CD14-positive monocyte (primary cell): ENCODE measurements at regions not wholly inside any gene's neighbourhood (a gene's known extent, or its start where the extent isn't known, plus 50 kb on each side); places are given as distances from the start of the nearest gene placed in this dataset.

ENCODE experiments used
- DNase-seq, 3 donors: peaks; one replicate each; pipeline ENCODE4 v3.0.0-alpha.2; 2011 to 2022
- H2AFZ ChIP-seq: 2 replicates; pipeline ENCODE4 v1.6.0; 2012; ENCODE audit warnings: mild to moderate bottlenecking, low read depth, low read length, inconsistent platforms; ENCODE audit not compliant: insufficient read depth, poor library complexity, severe bottlenecking
- H3K27ac ChIP-seq, 2 donors: 1 replicate in 1 of 2; 2 replicates in 1 of 2; pipeline ENCODE4 v1.5.1; 2012 to 2013; ENCODE audit warnings: low read length in 2 of 2, control low read depth in 1 of 2, inconsistent platforms in 1 of 2, low read depth in 1 of 2, mild to moderate bottlenecking in 1 of 2
- H3K27me3 ChIP-seq, 2 donors: one replicate each; pipeline versions ENCODE4 v1.6.0 to v1.6.1; 2011 to 2013; ENCODE audit warnings: low read length in 2 of 2; ENCODE audit not compliant: control insufficient read depth in 2 of 2, insufficient read depth in 2 of 2
- H3K36me3 ChIP-seq, 2 donors: replicated peaks in 1 of 2; 1 replicate in 1 of 2; 2 replicates in 1 of 2; pipeline versions ENCODE4 v1.5.1 to v1.6.1; 2012 to 2013; ENCODE audit warnings: low read length in 2 of 2, control low read depth in 1 of 2, inconsistent platforms in 1 of 2, mild to moderate bottlenecking in 1 of 2; ENCODE audit not compliant: insufficient read depth in 2 of 2, control insufficient read depth in 1 of 2
- H3K4me1 ChIP-seq, 2 donors: 1 replicate in 1 of 2; 2 replicates in 1 of 2; pipeline versions ENCODE4 v1.5.1 to v1.6.1; 2012 to 2013; ENCODE audit warnings: low read length in 2 of 2, control low read depth in 1 of 2, inconsistent platforms in 1 of 2, mild to moderate bottlenecking in 1 of 2, moderate library complexity in 1 of 2; ENCODE audit not compliant: insufficient read depth in 2 of 2, control insufficient read depth in 1 of 2
- H3K4me2 ChIP-seq: replicated peaks from 2 replicates; pipeline ENCODE3; 2012; ENCODE audit warnings: low read length, moderate library complexity, mild to moderate bottlenecking; ENCODE audit not compliant: poor library complexity, severe bottlenecking; ENCODE audit errors: extremely low read depth
- H3K4me3 ChIP-seq, 3 experiments: fragments of 200-600 bp in 1 of 3; sonication (generic) in 1 of 3; replicated peaks in 1 of 3; 1 replicate in 2 of 3; 2 replicates in 1 of 3; pipeline ENCODE4 v1.5.1; 2011 to 2013; ENCODE audit warnings: low read length in 3 of 3, mild to moderate bottlenecking in 3 of 3, control low read depth in 2 of 3, low read depth in 2 of 3, inconsistent platforms in 1 of 3, moderate library complexity in 1 of 3
- H3K79me2 ChIP-seq: 2 replicates; pipeline ENCODE4 v1.6.0; 2012; ENCODE audit warnings: mild to moderate bottlenecking, control low read depth, inconsistent platforms, low read length, moderate library complexity; ENCODE audit not compliant: insufficient read depth
- H3K9ac ChIP-seq: 2 replicates; pipeline ENCODE4 v1.6.0; 2017; ENCODE audit warnings: low read length, mild to moderate bottlenecking; ENCODE audit not compliant: insufficient read depth, poor library complexity, severe bottlenecking
- H3K9me3 ChIP-seq, 2 donors: replicated peaks in 1 of 2; 1 replicate in 1 of 2; 2 replicates in 1 of 2; pipeline versions ENCODE4 v1.5.1 to v1.6.1; 2012 to 2013; ENCODE audit warnings: low read length in 2 of 2, control low read depth in 1 of 2; ENCODE audit not compliant: control insufficient read depth in 1 of 2, insufficient read depth in 1 of 2
- H4K20me1 ChIP-seq: 2 replicates; pipeline ENCODE4 v1.6.0; 2012; ENCODE audit warnings: mild to moderate bottlenecking, low read length, control low read depth, moderate library complexity; ENCODE audit not compliant: insufficient read depth
- H3K27ac Mint-ChIP-seq, 7 donors: one replicate each; pipeline ENCODE4 v1.8.0; 2020; ENCODE audit warnings: mild to moderate bottlenecking in 7 of 7, mixed read lengths in 7 of 7, moderate library complexity in 6 of 7, inconsistent platforms in 2 of 7
- H3K27me3 Mint-ChIP-seq, 3 donors: one replicate each; pipeline ENCODE4 v1.8.0; 2021 to 2022; ENCODE audit warnings: low read depth in 3 of 3, mild to moderate bottlenecking in 3 of 3, mixed read lengths in 3 of 3, moderate library complexity in 3 of 3, inconsistent platforms in 1 of 3
- H3K36me3 Mint-ChIP-seq, 2 donors: one replicate each; pipeline ENCODE4 v1.8.0; 2020; ENCODE audit warnings: mixed read lengths in 2 of 2, inconsistent platforms in 1 of 2, mild to moderate bottlenecking in 1 of 2
- H3K4me1 Mint-ChIP-seq: one replicate; pipeline ENCODE4 v1.8.0; 2020; ENCODE audit warnings: mild to moderate bottlenecking, mixed read lengths
- H3K4me3 Mint-ChIP-seq, 2 donors: one replicate each; pipeline ENCODE4 v1.8.0; 2020; ENCODE audit warnings: mild to moderate bottlenecking in 2 of 2, mixed read lengths in 2 of 2, moderate library complexity in 1 of 2
- H3K9me3 Mint-ChIP-seq, 7 donors: one replicate each; pipeline ENCODE4 v1.8.0; 2020 to 2022; ENCODE audit warnings: mixed read lengths in 7 of 7, mild to moderate bottlenecking in 6 of 7, moderate library complexity in 6 of 7, inconsistent platforms in 2 of 7
- WGBS: methylation state at CpG from one replicate; pipeline ENCODE4 v1.1.5; 2013; ENCODE audit warnings: missing lambda C conversion rate; ENCODE audit not compliant: insufficient coverage; 5-methylcytosine and 5-hydroxymethylcytosine counted together
- intact Hi-C, 2 donors: fragments of 100-400 bp; cut with micrococcal nuclease; formaldehyde crosslinking; loops; one replicate each; pipeline versions ENCODE4 v1.15.0 to v1.15.1; 2023
- TF ChIP-seq, protein P1 (sequence below): fragments of 200-600 bp; IDR thresholded peaks from one replicate; pipeline ENCODE4 v1.8.0; 2022; ENCODE audit warnings: antibody characterized with exemption, mild to moderate bottlenecking

DNA sequence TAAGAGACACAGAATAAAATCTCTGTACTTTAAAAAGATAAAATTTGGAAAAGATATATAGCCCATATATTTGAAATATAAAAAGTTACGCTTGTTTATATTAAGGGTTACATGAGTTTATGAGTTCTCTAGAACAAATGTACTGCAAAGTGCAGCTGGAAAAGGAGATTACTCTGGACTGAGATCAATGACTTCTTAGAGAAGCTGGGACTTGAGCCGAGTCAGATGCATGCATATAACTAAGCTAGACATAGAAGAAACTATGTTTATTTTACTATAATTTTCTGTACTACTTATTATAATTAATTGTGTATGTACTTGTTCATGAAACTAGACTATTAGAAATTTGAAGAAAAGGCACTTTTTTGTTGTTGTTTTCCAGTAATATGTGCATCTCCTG lies 170.3 kb upstream of the NXPH2 start:
- Mint-ChIP-seq H3K27ac (no peak overlapping the region), H3K27me3 (peaks cover 0 to 1% (median 0%) of the 10 kb centered on the region in 3 donors), H3K36me3 (no peaks in the 10 kb centered on the region), H3K4me3 (no peak overlapping the region), H3K4me1 (no peaks in the 10 kb centered on the region), H3K9me3 (peaks cover 0 to 11% (median 0%) of the 10 kb centered on the region in 7 donors)
- no peak overlapping the region for H3K27ac ChIP-seq
- no peak for DNase-seq
- no peak overlapping the region for H2AFZ ChIP-seq
- peaks cover 3 to 5% of the 10 kb centered on the region in 2 donors for H3K9me3 ChIP-seq
- H3K4me3 ChIP-seq: no peak overlapping the region
- no peaks in the 10 kb centered on the region for H3K36me3 ChIP-seq
- no peak overlapping the region for H3K9ac ChIP-seq
- no peaks in the 10 kb centered on the region for H3K79me2 ChIP-seq
- H3K4me1 ChIP-seq: no peaks in the 10 kb centered on the region
- no peaks in the 10 kb centered on the region for H3K27me3 ChIP-seq
- TF ChIP-seq, protein P1, sequence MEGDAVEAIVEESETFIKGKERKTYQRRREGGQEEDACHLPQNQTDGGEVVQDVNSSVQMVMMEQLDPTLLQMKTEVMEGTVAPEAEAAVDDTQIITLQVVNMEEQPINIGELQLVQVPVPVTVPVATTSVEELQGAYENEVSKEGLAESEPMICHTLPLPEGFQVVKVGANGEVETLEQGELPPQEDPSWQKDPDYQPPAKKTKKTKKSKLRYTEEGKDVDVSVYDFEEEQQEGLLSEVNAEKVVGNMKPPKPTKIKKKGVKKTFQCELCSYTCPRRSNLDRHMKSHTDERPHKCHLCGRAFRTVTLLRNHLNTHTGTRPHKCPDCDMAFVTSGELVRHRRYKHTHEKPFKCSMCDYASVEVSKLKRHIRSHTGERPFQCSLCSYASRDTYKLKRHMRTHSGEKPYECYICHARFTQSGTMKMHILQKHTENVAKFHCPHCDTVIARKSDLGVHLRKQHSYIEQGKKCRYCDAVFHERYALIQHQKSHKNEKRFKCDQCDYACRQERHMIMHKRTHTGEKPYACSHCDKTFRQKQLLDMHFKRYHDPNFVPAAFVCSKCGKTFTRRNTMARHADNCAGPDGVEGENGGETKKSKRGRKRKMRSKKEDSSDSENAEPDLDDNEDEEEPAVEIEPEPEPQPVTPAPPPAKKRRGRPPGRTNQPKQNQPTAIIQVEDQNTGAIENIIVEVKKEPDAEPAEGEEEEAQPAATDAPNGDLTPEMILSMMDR: no peak
- no peak overlapping the region for H3K4me2 ChIP-seq
- intact Hi-C loops: no loop called here
- no peaks in the 10 kb centered on the region for H4K20me1 ChIP-seq
- no CpG with 5 or more reads among the region's 2 CpGs for WGBS

DNA sequence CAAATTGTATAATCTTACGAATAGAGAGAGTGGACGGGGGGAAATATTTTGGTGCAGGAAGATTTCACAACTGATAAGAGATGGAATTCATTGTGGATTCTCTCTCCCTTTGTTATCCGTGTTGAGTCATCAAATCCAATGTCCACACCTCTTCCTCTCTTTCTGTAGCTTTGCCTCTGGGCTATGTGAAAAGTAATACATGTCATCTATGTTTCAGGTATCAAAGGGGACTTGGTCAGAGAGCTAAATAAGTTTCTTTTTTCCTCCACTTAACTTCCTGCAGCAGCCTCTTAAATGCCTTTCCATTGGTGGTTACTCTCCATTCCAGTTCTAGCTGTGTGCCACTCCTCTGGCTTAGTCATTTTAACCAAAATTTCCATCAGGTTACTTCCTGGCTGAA lies 169.3 kb upstream of the NXPH2 start:
- Histone ChIP-seq H3K27me3 (no peaks in the 10 kb centered on the region), H3K27ac (no peak overlapping the region), H3K79me2 (no peaks in the 10 kb centered on the region), H3K4me3 (no peak overlapping the region), H3K36me3 (no peaks in the 10 kb centered on the region), H3K9ac (no peak overlapping the region), H2AFZ (no peak overlapping the region), H3K4me2 (no peak overlapping the region), H4K20me1 (no peaks in the 10 kb centered on the region), H3K9me3 (peaks cover 2 to 3% of the 10 kb centered on the region in 2 donors), H3K4me1 (no peaks in the 10 kb centered on the region)
- intact Hi-C loops: no loop called here
- H3K4me3 Mint-ChIP-seq: no peak overlapping the region
- DNase-seq: no peak
- peaks cover 0 to 10% (median under 1%) of the 10 kb centered on the region in 7 donors for H3K9me3 Mint-ChIP-seq
- H3K4me1 Mint-ChIP-seq: no peaks in the 10 kb centered on the region
- H3K27me3 Mint-ChIP-seq: peaks cover 0 to 1% (median 0%) of the 10 kb centered on the region in 3 donors
- H3K27ac Mint-ChIP-seq: no peak overlapping the region
- TF ChIP-seq, protein P1: no peak
- H3K36me3 Mint-ChIP-seq: no peaks in the 10 kb centered on the region
- WGBS: no CpG with 5 or more reads among the region's 3 CpGs
